Heart left ventricle (tissue), 13 donors: ENCODE measurements at regions not wholly inside any gene's neighbourhood (a gene's known extent, or its start where the extent isn't known, plus 50 kb on each side); places are given as distances from the start of the nearest gene placed in this dataset.

Experiments
- POLR2A ChIP-seq, 2 donors: fragments of 450-650 bp; IDR thresholded peaks; one replicate each; pipeline ENCODE4 v1.6.1; 2017; ENCODE audit warnings: antibody characterized with exemption in 2 of 2, mild to moderate bottlenecking in 2 of 2, moderate library complexity in 2 of 2
- TF ChIP-seq, protein P1 (sequence below), 12 donors: fragments of 200-600 bp; sonication (generic) in 4 of 12; IDR thresholded peaks; one replicate each; pipeline versions ENCODE4 v1.5.0 to v1.8.0; 2018 to 2022; ENCODE audit warnings: antibody characterized with exemption in 12 of 12, mild to moderate bottlenecking in 5 of 12
- donor health status: ischemic (EF 13 %, LVEDD 7.1; RV severe dilation, severe dysfunction).
- donor health status: DM: no; HTN: yes; CAD: no.
- donor health status: DM: no; HTN: no; CAD: no.
- donor health status: ischemic (EF 25% LVEDD 6.9; RV normal size, moderate dysfunction).
- donor health status: ischemic (EF 25% LVEDD 5.7; RV mildly dilated, moderate dysfunction).
- donor health status: ischemic (EF 35%, LVEDD 5.7; RV mildly dilated, moderate dysfunction).
- donor health status: nonischemic (EF 11% LVEDD 7.7; RV severe dilation, severe dysfunction).
- donor health status: DM: yes; HTN: yes; CAD: no.
- donor health status: PGD.
- donor health status: ischemic (EF 29% LVEDD 5.4; RV normal size, mild dysfunction).
- donor health status: nonischemic (EF 23%, LVEDD 6.1; RV moderate dilation, normal function).

DNA sequence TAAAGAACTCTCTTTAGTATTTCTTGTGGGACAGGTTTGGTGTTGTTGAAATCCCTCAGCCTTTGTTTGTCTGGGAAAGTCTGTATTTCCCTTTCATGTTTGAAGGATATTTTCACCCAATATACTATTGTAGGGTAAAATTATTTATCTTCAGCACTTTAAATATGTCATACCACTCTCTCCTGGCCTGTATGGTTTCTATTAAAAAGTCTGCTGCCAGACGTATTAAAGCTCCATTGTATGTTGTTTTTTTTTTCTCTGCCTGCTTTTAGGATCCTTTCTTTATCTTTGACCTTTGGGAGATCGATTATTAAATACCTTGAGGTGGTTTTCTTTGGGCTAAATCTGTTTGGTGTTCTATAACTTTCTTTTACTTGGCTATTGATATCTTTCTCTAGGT is 119.0 kb upstream of the TBC1D5 start:
- TF ChIP-seq POLR2A (IDR thresholded peaks at IDR 0.05) = no peak
- TF ChIP-seq, protein P1, sequence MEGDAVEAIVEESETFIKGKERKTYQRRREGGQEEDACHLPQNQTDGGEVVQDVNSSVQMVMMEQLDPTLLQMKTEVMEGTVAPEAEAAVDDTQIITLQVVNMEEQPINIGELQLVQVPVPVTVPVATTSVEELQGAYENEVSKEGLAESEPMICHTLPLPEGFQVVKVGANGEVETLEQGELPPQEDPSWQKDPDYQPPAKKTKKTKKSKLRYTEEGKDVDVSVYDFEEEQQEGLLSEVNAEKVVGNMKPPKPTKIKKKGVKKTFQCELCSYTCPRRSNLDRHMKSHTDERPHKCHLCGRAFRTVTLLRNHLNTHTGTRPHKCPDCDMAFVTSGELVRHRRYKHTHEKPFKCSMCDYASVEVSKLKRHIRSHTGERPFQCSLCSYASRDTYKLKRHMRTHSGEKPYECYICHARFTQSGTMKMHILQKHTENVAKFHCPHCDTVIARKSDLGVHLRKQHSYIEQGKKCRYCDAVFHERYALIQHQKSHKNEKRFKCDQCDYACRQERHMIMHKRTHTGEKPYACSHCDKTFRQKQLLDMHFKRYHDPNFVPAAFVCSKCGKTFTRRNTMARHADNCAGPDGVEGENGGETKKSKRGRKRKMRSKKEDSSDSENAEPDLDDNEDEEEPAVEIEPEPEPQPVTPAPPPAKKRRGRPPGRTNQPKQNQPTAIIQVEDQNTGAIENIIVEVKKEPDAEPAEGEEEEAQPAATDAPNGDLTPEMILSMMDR (IDR thresholded peaks at IDR 0.05) = no peak
